ENCODE measurements at regions not wholly inside any gene's neighbourhood (a gene's known extent, or its start where the extent isn't known, plus 50 kb on each side); places are given as distances from the start of the nearest gene placed in this dataset.

- no peaks in the 10 kb centered on the region for H3K27me3 Mint-ChIP-seq
- H3K27ac Mint-ChIP-seq: no peak overlapping the region
- DNase-seq (ENCODE audit: low spot score, unreplicated experiment): no peak
- H3K36me3 Mint-ChIP-seq (ENCODE audit: insufficient read depth): no peaks in the 10 kb centered on the region
- no peaks in the 10 kb centered on the region for H3K4me1 Mint-ChIP-seq (ENCODE audit: low read depth)
- TF ChIP-seq, protein P1, sequence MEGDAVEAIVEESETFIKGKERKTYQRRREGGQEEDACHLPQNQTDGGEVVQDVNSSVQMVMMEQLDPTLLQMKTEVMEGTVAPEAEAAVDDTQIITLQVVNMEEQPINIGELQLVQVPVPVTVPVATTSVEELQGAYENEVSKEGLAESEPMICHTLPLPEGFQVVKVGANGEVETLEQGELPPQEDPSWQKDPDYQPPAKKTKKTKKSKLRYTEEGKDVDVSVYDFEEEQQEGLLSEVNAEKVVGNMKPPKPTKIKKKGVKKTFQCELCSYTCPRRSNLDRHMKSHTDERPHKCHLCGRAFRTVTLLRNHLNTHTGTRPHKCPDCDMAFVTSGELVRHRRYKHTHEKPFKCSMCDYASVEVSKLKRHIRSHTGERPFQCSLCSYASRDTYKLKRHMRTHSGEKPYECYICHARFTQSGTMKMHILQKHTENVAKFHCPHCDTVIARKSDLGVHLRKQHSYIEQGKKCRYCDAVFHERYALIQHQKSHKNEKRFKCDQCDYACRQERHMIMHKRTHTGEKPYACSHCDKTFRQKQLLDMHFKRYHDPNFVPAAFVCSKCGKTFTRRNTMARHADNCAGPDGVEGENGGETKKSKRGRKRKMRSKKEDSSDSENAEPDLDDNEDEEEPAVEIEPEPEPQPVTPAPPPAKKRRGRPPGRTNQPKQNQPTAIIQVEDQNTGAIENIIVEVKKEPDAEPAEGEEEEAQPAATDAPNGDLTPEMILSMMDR (IDR thresholded peaks at IDR 0.05; ENCODE audit: unreplicated experiment): no peak
- no peak overlapping the region for H3K4me3 Mint-ChIP-seq (ENCODE audit: low read depth)
- peaks cover 3% of the 10 kb centered on the region for H3K9me3 Mint-ChIP-seq (ENCODE audit: low read depth)
These were observed 85.8 kb downstream of the TAF11L14 start for GRCh38 chr5:17720071-17720470.

- DNase-seq (ENCODE audit: low spot score, unreplicated experiment): no peak
- no peak overlapping the region for H3K27ac Mint-ChIP-seq
- no peak overlapping the region for H3K4me3 Mint-ChIP-seq (ENCODE audit: low read depth)
- H3K27me3 Mint-ChIP-seq: no peaks in the 10 kb centered on the region
- no peaks in the 10 kb centered on the region for H3K4me1 Mint-ChIP-seq (ENCODE audit: low read depth)
- TF ChIP-seq, protein P1 (IDR thresholded peaks at IDR 0.05; ENCODE audit: unreplicated experiment): no peak
- no peaks in the 10 kb centered on the region for H3K9me3 Mint-ChIP-seq (ENCODE audit: low read depth)
- H3K36me3 Mint-ChIP-seq (ENCODE audit: insufficient read depth): no peaks in the 10 kb centered on the region
These were observed 89.6 kb downstream of the TAF11L14 start for GRCh38 chr5:17723876-17724275.

DNA sequence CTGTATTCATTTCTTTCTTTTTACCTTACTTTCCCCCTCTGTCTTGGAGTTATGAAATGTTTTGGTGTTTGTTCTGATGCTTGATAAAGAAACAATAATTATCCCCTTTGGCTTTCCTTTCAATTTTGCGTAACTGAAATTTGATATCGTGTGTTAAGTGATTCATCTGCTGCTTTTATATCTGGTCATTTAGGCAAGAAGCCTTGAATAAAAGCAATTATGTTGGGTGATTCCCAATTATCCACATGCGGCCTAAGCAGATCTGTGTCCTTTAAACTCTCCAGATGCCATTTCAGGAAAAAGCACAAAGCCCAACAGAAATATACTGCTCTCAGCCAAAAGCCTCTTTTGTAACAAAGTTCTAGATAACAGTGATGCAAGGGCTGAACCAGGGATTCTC is 92.8 kb downstream of the TAF11L14 start:
- Mint-ChIP-seq H3K4me1 (ENCODE audit: low read depth) (no peaks in the 10 kb centered on the region), H3K4me3 (ENCODE audit: low read depth) (no peak overlapping the region), H3K27me3 (no peaks in the 10 kb centered on the region)

GRCh38 chr5:17730421-17730820 is 96.2 kb downstream of the TAF11L14 start:
- H3K27me3 Mint-ChIP-seq: no peaks in the 10 kb centered on the region
- TF ChIP-seq, protein P1 (IDR thresholded peaks at IDR 0.05; ENCODE audit: unreplicated experiment): no peak
- H3K4me3 Mint-ChIP-seq (ENCODE audit: low read depth): no peak overlapping the region
- no peaks in the 10 kb centered on the region for H3K9me3 Mint-ChIP-seq (ENCODE audit: low read depth)
- no peak overlapping the region for H3K27ac Mint-ChIP-seq
- DNase-seq (ENCODE audit: low spot score, unreplicated experiment): no peak
- H3K36me3 Mint-ChIP-seq (ENCODE audit: insufficient read depth): no peaks in the 10 kb centered on the region
- peaks cover 2% of the 10 kb centered on the region for H3K4me1 Mint-ChIP-seq (ENCODE audit: low read depth)

More for the DNA sequence above, 92.8 kb downstream of the TAF11L14 start:
- no peaks in the 10 kb centered on the region for H3K36me3 Mint-ChIP-seq (ENCODE audit: insufficient read depth)
- no peak for DNase-seq (ENCODE audit: low spot score, unreplicated experiment)
- no peak overlapping the region for H3K27ac Mint-ChIP-seq
- TF ChIP-seq, protein P1 (IDR thresholded peaks at IDR 0.05; ENCODE audit: unreplicated experiment): no peak
- no peaks in the 10 kb centered on the region for H3K9me3 Mint-ChIP-seq (ENCODE audit: low read depth)

DNA sequence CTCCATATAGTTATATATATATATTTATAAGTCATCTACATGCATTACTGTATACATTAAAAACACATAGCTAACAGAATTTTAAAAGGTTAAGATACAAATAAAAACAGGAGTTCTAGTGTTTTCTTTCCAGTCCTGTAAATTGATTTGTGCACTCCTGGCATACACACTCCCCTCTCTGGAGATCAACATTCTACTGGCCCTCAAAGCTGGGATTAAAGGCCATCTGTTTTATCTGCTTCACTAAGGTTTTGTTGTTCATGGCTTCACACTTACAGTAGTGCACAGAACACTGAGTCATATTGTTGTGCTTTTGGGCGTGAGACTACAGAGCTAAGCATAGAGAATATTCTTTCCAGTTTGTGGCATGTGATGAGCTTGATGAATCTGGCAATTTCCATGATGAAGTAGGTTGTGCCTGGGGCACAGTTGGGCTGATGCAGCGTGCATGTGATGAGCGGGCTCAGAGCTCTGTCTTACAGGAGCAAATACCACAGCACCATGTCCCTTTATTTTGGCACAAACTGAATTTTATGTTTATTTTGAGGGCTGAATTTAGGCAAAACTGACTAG is 98.2 kb downstream of the TAF11L14 start:
- Mint-ChIP-seq H3K27ac (no peak overlapping the region), H3K4me1 (ENCODE audit: low read depth) (peaks cover 2% of the 10 kb centered on the region), H3K9me3 (ENCODE audit: low read depth) (no peaks in the 10 kb centered on the region), H3K4me3 (ENCODE audit: low read depth) (no peak overlapping the region), H3K27me3 (no peaks in the 10 kb centered on the region), H3K36me3 (ENCODE audit: insufficient read depth) (no peaks in the 10 kb centered on the region)
- no peak for DNase-seq (ENCODE audit: low spot score, unreplicated experiment)
- TF ChIP-seq, protein P1 (IDR thresholded peaks at IDR 0.05; ENCODE audit: unreplicated experiment): no peak

Data from progenitor cell of endocrine pancreas (in vitro differentiated cells).